Esophagus (tissue), 2 donors: ENCODE measurements at regions not wholly inside any gene's neighbourhood (a gene's known extent, or its start where the extent isn't known, plus 50 kb on each side); places are given as distances from the start of the nearest gene placed in this dataset.

ENCODE experiments used
- H3K27ac ChIP-seq, 2 donors: one replicate each; pipeline ENCODE4 v1.5.1; 2013; ENCODE audit warnings: low read depth in 2 of 2, mild to moderate bottlenecking in 2 of 2, inconsistent platforms in 1 of 2, low read length in 1 of 2, moderate library complexity in 1 of 2
- H3K27me3 ChIP-seq, 2 donors: one replicate each; pipeline ENCODE4 v1.6.1; 2013; ENCODE audit warnings: low read length in 2 of 2, control low read depth in 1 of 2, mild to moderate bottlenecking in 1 of 2; ENCODE audit not compliant: insufficient read depth in 2 of 2, control insufficient read depth in 1 of 2
- H3K36me3 ChIP-seq, 2 donors: one replicate each; pipeline ENCODE4 v1.6.1; 2013; ENCODE audit warnings: low read length in 1 of 2; ENCODE audit not compliant: control insufficient read depth in 2 of 2, insufficient read depth in 2 of 2
- H3K4me1 ChIP-seq, 2 donors: one replicate each; pipeline ENCODE4 v1.6.1; 2013; ENCODE audit warnings: low read length in 1 of 2; ENCODE audit not compliant: control insufficient read depth in 2 of 2, insufficient read depth in 2 of 2
- H3K4me3 ChIP-seq, 2 donors: one replicate each; pipeline ENCODE4 v1.5.1; 2013; ENCODE audit warnings: low read length in 2 of 2, mild to moderate bottlenecking in 2 of 2, low read depth in 1 of 2, moderate library complexity in 1 of 2
- H3K9me3 ChIP-seq, 2 donors: one replicate each; pipeline ENCODE4 v1.6.1; 2013; ENCODE audit warnings: mild to moderate bottlenecking in 2 of 2, low read depth in 1 of 2, low read length in 1 of 2, moderate library complexity in 1 of 2; ENCODE audit not compliant: control insufficient read depth in 2 of 2, insufficient read depth in 1 of 2
- WGBS, 2 donors: extraction: QIAGEN DNeasy Blood & Tissue Kit; methylation state at CpG; one replicate each; pipeline ENCODE4 v1.1.7; 2013; 5-methylcytosine and 5-hydroxymethylcytosine counted together
- donor health status: healthy with polysubstance abuse.
- donor health status: Bipolar disorder and iron deficiency.

GRCh38 chr2:215514516-215514915, 78.6 kb upstream of the FN1 start:
- Histone ChIP-seq H3K9me3 (no peaks in the 10 kb centered on the region), H3K27me3 (no peaks in the 10 kb centered on the region), H3K4me1 (no peaks in the 10 kb centered on the region), H3K4me3 (no peak overlapping the region), H3K36me3 (no peaks in the 10 kb centered on the region), H3K27ac (no peak overlapping the region)
- 94 to 96% methylated on average over 16 of the region's 16 CpGs for WGBS, 2 donors

- no peak overlapping the region for H3K27ac ChIP-seq
- WGBS, 2 donors: 83 to 84% methylated on average over 6 of the region's 6 CpGs
Measured at GRCh38 chr2:215511454-215512346, 75.8 kb upstream of the FN1 start.

GRCh38 chr2:215507836-215508235, 72.0 kb upstream of the FN1 start:
- H3K4me3 ChIP-seq: no peak overlapping the region
- H3K27me3 ChIP-seq: no peaks in the 10 kb centered on the region
- no peak overlapping the region for H3K27ac ChIP-seq
- H3K4me1 ChIP-seq: no peaks in the 10 kb centered on the region
- H3K36me3 ChIP-seq: no peaks in the 10 kb centered on the region
- WGBS, 2 donors: 40 to 44% methylated on average over 3 of the region's 3 CpGs
- H3K9me3 ChIP-seq: no peaks in the 10 kb centered on the region

More at GRCh38 chr2:215511454-215512346, 75.8 kb upstream of the FN1 start:
- Histone ChIP-seq H3K27me3 (no peaks in the 10 kb centered on the region), H3K4me1 (no peaks in the 10 kb centered on the region), H3K4me3 (no peak overlapping the region), H3K9me3 (no peaks in the 10 kb centered on the region), H3K36me3 (no peaks in the 10 kb centered on the region)

DNA sequence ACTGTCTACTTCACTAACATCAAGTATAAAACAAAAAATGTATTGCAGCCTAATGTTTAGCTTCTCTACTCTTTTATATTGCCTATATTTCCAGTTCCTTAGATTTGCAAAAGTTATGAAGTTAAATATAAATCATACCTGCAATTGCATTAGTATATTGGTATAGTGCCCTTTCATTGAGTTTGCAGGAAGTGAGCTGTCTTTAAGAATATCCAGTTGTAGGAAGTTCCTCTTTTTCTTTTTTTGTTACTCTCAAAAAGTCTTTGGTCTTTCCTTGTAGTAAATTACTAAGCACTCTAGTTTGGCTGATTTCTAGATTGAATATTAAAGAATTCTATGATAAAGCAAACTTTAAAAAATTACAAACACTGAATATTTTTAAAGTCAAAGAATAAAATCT, 71.3 kb upstream of the FN1 start:
- no peaks in the 10 kb centered on the region for H3K9me3 ChIP-seq
- H3K36me3 ChIP-seq: no peaks in the 10 kb centered on the region

DNA sequence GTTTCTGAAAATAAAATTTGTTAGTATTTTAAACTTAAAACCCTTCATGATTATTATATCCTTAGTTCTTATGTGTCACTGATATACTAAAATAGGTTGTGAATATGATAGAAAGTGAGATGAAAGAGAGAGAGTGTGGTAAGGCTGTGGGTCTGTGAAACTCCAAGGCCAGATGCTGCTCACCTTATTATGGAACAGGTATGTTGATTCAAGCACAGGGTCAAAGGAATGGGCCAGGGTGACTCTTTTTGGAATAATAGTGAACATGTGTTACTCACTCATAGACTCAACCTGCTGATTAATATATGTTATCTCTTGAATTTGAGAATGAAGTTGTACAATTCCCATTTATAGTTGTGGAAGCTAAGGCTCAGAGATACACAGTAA, 70.7 kb upstream of the FN1 start:
- Histone ChIP-seq H3K4me1 (no peaks in the 10 kb centered on the region), H3K9me3 (no peaks in the 10 kb centered on the region), H3K4me3 (no peak overlapping the region), H3K27ac (no peak overlapping the region), H3K27me3 (no peaks in the 10 kb centered on the region), H3K36me3 (no peaks in the 10 kb centered on the region)

More for the DNA sequence above, 71.3 kb upstream of the FN1 start:
- Histone ChIP-seq H3K4me1 (no peaks in the 10 kb centered on the region), H3K4me3 (no peak overlapping the region), H3K27me3 (no peaks in the 10 kb centered on the region), H3K27ac (no peak overlapping the region)

DNA sequence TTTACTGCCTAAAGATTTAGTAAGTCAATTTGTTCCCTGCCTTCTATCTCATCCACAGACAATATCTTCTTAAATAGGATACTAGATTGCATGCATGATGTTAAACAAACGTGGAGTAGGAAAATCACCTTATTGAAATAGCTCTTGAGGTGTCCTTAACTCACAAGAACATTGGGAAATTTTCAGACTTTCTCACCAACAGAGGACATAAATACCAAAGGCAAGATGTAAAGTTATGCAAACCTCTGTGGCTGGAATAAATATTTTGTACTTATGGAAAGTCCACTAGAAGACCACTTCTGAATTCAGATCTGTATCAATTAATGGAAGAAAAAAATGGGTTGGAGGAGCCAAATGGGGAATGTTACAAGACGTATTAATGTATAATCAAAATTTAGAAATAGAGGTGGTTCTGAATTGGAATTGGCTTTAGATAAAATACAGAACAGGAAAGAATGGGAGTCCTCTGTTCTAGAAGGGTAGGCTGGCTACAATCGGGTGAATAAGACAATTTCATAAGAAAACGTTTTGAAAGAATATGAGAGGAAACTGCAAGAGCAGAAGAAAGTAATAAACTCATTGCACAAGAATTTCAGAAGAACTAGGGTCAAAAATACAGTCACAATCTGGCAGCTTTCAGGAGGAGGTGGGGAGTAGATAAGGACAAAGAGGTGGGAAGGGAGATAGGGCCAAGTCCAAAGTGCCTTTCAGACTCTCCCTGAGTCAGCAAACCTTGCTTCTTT, 69.3 kb upstream of the FN1 start:
- 66 to 68% methylated on average over 4 of the region's 4 CpGs for WGBS, 2 donors
- Histone ChIP-seq H3K27ac (no peak overlapping the region), H3K9me3 (no peaks in the 10 kb centered on the region), H3K4me1 (no peaks in the 10 kb centered on the region), H3K4me3 (no peak overlapping the region), H3K36me3 (no peaks in the 10 kb centered on the region), H3K27me3 (no peaks in the 10 kb centered on the region)

GRCh38 chr2:215504547-215504946, 68.7 kb upstream of the FN1 start:
- Histone ChIP-seq H3K27ac (no peak overlapping the region), H3K4me3 (no peak overlapping the region), H3K4me1 (no peaks in the 10 kb centered on the region), H3K27me3 (no peaks in the 10 kb centered on the region), H3K36me3 (no peaks in the 10 kb centered on the region), H3K9me3 (no peaks in the 10 kb centered on the region)
- 87 to 90% methylated on average over 2 of the region's 2 CpGs for WGBS, 2 donors

- no peaks in the 10 kb centered on the region for H3K36me3 ChIP-seq
- H3K27ac ChIP-seq: no peak overlapping the region
- no peaks in the 10 kb centered on the region for H3K4me1 ChIP-seq
- no peaks in the 10 kb centered on the region for H3K27me3 ChIP-seq
- no peak overlapping the region for H3K4me3 ChIP-seq
- H3K9me3 ChIP-seq: no peaks in the 10 kb centered on the region
- 93 to 98% methylated on average over 1 of the region's 1 CpG for WGBS, 2 donors
Measured at GRCh38 chr2:215503381-215503780, 67.5 kb upstream of the FN1 start.

DNA sequence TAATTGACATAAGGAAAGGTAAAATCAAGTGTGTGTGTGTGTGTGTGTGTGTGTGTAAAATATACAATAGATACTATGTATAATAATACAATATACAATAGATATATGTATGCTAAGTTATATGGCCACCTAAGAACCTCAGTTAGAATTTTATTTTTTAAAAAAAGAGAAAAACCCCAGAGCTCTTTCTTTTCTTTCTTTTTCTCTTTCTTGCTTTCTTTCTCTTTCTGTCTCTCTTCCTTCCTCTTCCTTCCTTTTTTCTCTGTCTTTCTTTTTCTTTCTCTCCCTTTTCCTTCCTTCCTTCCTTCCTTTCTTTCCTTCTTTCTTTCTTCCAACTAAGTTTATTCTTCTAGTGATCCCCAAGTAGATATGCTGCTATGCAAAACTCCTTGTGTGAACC, 64.6 kb upstream of the FN1 start:
- Histone ChIP-seq H3K27ac (no peak overlapping the region), H3K4me3 (no peak overlapping the region), H3K4me1 (no peaks in the 10 kb centered on the region), H3K36me3 (no peaks in the 10 kb centered on the region), H3K27me3 (no peaks in the 10 kb centered on the region), H3K9me3 (no peaks in the 10 kb centered on the region)

GRCh38 chr2:215499331-215499730, 63.5 kb upstream of the FN1 start:
- Histone ChIP-seq H3K9me3 (no peaks in the 10 kb centered on the region), H3K4me1 (no peaks in the 10 kb centered on the region), H3K36me3 (no peaks in the 10 kb centered on the region), H3K4me3 (no peak overlapping the region), H3K27me3 (no peaks in the 10 kb centered on the region), H3K27ac (no peak overlapping the region)
- 26 to 30% methylated on average over 2 of the region's 2 CpGs for WGBS, 2 donors
